OCI-LY1 (cell line): ENCODE measurements at regions not wholly inside any gene's neighbourhood (a gene's known extent, or its start where the extent isn't known, plus 50 kb on each side); places are given as distances from the start of the nearest gene placed in this dataset.

Source experiments
- H2AFZ ChIP-seq: fragments of 200-600 bp; sonication (generic), shearing (Covaris generic); 2 replicates; pipeline ENCODE4 v1.6.0; 2014; ENCODE audit warnings: antibody characterized with exemption, mild to moderate bottlenecking, low read length
- H3F3A ChIP-seq: fragments of 200-600 bp; sonication (generic), shearing (Covaris generic); 2 replicates; pipeline ENCODE4 v1.6.0; 2014; ENCODE audit warnings: mild to moderate bottlenecking, antibody characterized with exemption, low read length, moderate library complexity; ENCODE audit not compliant: insufficient read depth
- H3K27ac ChIP-seq: fragments of 200-600 bp; sonication (generic); 2 replicates; pipeline ENCODE4 v1.5.1; 2014; ENCODE audit warnings: low read length, mixed run types, mild to moderate bottlenecking, low read depth; ENCODE audit not compliant: poor library complexity, severe bottlenecking
- H3K27me3 ChIP-seq: fragments of 200-600 bp; sonication (generic); 2 replicates; pipeline ENCODE4 v1.6.0; 2014; ENCODE audit warnings: antibody characterized with exemption, mild to moderate bottlenecking, low read length, moderate library complexity; ENCODE audit not compliant: insufficient read depth
- H3K36me3 ChIP-seq: fragments of 200-600 bp; sonication (generic); 2 replicates; pipeline ENCODE4 v1.6.1; 2014; ENCODE audit warnings: mild to moderate bottlenecking, antibody characterized with exemption, low read length, moderate library complexity, mixed read lengths; ENCODE audit not compliant: insufficient read depth
- H3K4me1 ChIP-seq: fragments of 200-600 bp; sonication (generic); 2 replicates; pipeline ENCODE4 v1.5.1; 2014; ENCODE audit warnings: mild to moderate bottlenecking, low read length, moderate library complexity; ENCODE audit not compliant: insufficient read depth, severe bottlenecking
- H3K4me2 ChIP-seq: fragments of 200-600 bp; sonication (generic), shearing (Covaris generic); 2 replicates; pipeline ENCODE4 v1.6.1; 2014; ENCODE audit warnings: low read length
- H3K4me3 ChIP-seq: fragments of 200-600 bp; sonication (generic); 2 replicates; pipeline ENCODE4 v1.5.1; 2014; ENCODE audit warnings: low read length, low read depth, mild to moderate bottlenecking, mixed read lengths; ENCODE audit not compliant: poor library complexity, severe bottlenecking
- H3K79me2 ChIP-seq: fragments of 200-600 bp; shearing (Covaris generic); 2 replicates; pipeline ENCODE4 v1.6.1; 2016; ENCODE audit warnings: mixed run types, low read length, mixed read lengths; ENCODE audit not compliant: insufficient read depth
- H3K9ac ChIP-seq: fragments of 200-600 bp; sonication (generic), shearing (Covaris generic); 2 replicates; pipeline ENCODE4 v1.6.1; 2014; ENCODE audit warnings: mild to moderate bottlenecking, low read length, mixed read lengths
- H3K9me2 ChIP-seq: fragments of 200-600 bp; sonication (generic), shearing (Covaris generic); 2 replicates; pipeline ENCODE4 v1.6.1; 2014; ENCODE audit warnings: low read depth, mild to moderate bottlenecking, low read length, mixed read lengths
- H3K9me3 ChIP-seq: fragments of 200-600 bp; shearing (Covaris generic); 2 replicates; pipeline ENCODE4 v1.6.1; 2014; ENCODE audit warnings: low read length, mixed read lengths
- H4K20me1 ChIP-seq: fragments of 200-600 bp; sonication (generic), shearing (Covaris generic); 2 replicates; pipeline ENCODE4 v1.6.0; 2016; ENCODE audit warnings: mild to moderate bottlenecking, low read length; ENCODE audit not compliant: insufficient read depth
- EZH2 ChIP-seq: fragments of 200-600 bp; sonication (generic), shearing (Covaris generic); IDR thresholded peaks from 2 replicates; pipeline ENCODE4 v1.8.0; 2017; ENCODE audit warnings: borderline replicate concordance, mixed run types, mild to moderate bottlenecking, antibody characterized with exemption, low read length, moderate library complexity, mixed read lengths
- TF ChIP-seq, protein P1 (sequence below): fragments of 200-600 bp; sonication (generic), shearing (Covaris generic); IDR thresholded peaks from 2 replicates; pipeline ENCODE4 v1.5.1; 2017; ENCODE audit warnings: mild to moderate bottlenecking, antibody characterized with exemption, low read length, moderate library complexity, mixed read lengths

DNA sequence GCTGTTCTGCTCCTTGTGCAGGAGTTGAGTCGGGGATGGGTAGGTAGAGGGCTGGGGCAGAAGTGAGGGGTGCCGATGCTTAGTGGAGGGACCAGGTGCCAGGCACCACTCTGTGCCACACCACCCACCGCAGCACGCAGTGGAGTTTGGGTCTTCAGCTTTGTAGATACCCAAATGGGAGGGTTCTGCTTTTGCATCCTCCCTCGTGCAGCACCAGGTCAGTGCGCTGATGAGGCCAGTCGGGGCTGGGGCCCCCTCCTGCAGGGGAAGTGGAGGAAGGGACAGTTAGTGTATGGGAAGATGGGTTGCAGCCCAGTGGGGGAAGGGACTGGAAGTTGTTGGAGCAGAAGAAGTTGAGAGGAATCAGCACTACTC, 244.0 kb downstream of the RHOU start:
- TF ChIP-seq, protein P1, sequence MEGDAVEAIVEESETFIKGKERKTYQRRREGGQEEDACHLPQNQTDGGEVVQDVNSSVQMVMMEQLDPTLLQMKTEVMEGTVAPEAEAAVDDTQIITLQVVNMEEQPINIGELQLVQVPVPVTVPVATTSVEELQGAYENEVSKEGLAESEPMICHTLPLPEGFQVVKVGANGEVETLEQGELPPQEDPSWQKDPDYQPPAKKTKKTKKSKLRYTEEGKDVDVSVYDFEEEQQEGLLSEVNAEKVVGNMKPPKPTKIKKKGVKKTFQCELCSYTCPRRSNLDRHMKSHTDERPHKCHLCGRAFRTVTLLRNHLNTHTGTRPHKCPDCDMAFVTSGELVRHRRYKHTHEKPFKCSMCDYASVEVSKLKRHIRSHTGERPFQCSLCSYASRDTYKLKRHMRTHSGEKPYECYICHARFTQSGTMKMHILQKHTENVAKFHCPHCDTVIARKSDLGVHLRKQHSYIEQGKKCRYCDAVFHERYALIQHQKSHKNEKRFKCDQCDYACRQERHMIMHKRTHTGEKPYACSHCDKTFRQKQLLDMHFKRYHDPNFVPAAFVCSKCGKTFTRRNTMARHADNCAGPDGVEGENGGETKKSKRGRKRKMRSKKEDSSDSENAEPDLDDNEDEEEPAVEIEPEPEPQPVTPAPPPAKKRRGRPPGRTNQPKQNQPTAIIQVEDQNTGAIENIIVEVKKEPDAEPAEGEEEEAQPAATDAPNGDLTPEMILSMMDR: no peak
- TF ChIP-seq EZH2: no peak
- Histone ChIP-seq H3K4me2 (no peak overlapping the region), H3K27ac (no peak overlapping the region), H3K79me2 (no peaks in the 10 kb centered on the region), H3F3A (no peaks in the 10 kb centered on the region), H3K36me3 (no peaks in the 10 kb centered on the region), H3K9ac (no peak overlapping the region), H3K4me3 (no peak overlapping the region), H3K27me3 (0 out of 2 replicates have a peak, but pooled peaks cover 6% of the 10 kb centered on the region), H4K20me1 (no peaks in the 10 kb centered on the region), H3K9me3 (no peaks in the 10 kb centered on the region), H2AFZ (no peak overlapping the region), H3K9me2 (no peaks in the 10 kb centered on the region), H3K4me1 (no peaks in the 10 kb centered on the region)

DNA sequence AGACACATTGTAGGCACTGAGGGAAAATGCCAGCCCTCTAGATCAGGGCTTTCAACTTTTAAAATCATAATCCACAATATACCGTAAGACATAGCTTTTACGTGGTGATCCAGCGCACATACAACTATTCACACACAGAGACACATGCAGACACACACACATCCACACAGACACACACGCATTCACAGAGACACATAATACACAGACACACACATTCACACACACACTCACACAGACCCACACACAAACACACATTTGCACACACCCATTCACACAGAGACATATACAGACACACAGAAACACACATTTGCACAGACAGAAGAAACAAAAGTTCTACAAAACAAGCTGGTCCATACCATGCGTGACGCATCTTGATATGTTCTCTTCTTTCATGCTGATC, 244.5 kb downstream of the RHOU start:
- Histone ChIP-seq H3K4me3 (no peak overlapping the region), H3K36me3 (no peaks in the 10 kb centered on the region), H3K9me3 (no peaks in the 10 kb centered on the region), H3K4me1 (no peaks in the 10 kb centered on the region), H3K9me2 (no peaks in the 10 kb centered on the region), H2AFZ (no peak overlapping the region), H3K9ac (no peak overlapping the region), H4K20me1 (no peaks in the 10 kb centered on the region), H3K27ac (no peak overlapping the region), H3K4me2 (no peak overlapping the region), H3K27me3 (0 out of 2 replicates have a peak, but pooled peaks cover 6% of the 10 kb centered on the region), H3K79me2 (no peaks in the 10 kb centered on the region), H3F3A (no peaks in the 10 kb centered on the region)
- no peak for TF ChIP-seq EZH2
- TF ChIP-seq, protein P1: no peak

DNA sequence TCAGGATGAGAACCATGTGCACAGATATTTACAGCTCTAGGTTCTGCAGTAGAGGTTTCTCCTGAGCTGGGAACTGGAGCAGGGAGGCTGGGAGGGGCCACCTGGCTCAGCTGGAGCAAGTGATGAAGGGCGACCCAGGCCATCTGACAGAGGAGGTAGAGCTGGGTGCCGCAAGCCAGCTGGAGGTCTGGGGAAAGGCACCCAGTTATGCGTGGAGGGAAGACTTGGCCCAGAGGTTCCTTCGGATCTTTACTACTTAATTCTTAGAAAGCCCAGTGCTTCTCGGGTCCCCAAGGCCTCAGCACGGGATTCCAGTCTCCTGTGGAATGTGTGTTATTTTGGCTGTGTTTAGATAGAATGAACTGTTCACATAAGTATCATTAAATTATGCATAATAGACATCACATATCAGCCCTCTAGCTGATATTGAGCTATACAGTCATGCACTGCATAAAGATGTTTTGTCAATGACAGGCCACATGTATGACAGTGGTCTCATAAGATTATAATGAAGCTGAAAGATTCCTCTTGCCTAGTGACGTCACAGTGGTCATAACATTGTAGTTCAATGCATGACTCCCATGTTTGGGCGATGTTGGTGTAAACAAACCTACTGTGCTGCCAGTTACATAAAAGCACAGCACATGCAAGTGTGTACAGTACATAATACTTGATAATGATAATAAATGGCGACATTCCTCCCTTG, 245.1 kb downstream of the RHOU start:
- Histone ChIP-seq H3K9me3 (no peaks in the 10 kb centered on the region), H3K4me1 (no peaks in the 10 kb centered on the region), H3F3A (no peaks in the 10 kb centered on the region), H4K20me1 (no peaks in the 10 kb centered on the region), H3K79me2 (no peaks in the 10 kb centered on the region), H3K9ac (no peak overlapping the region), H3K4me2 (no peak overlapping the region), H2AFZ (no peak overlapping the region), H3K27me3 (0 out of 2 replicates have a peak, but pooled peaks cover 5% of the 10 kb centered on the region), H3K27ac (no peak overlapping the region), H3K9me2 (no peaks in the 10 kb centered on the region), H3K36me3 (no peaks in the 10 kb centered on the region), H3K4me3 (no peak overlapping the region)
- TF ChIP-seq, protein P1: no peak
- no peak for TF ChIP-seq EZH2
